NCI-H2196 treated with DMSO at 0.1 percent for 48 hours (cell line): ENCODE measurements at regions not wholly inside any gene's neighbourhood (a gene's known extent, or its start where the extent isn't known, plus 50 kb on each side); places are given as distances from the start of the nearest gene placed in this dataset.

Experiments used
- DNase-seq: peaks from one replicate; lab custom pipeline; 2025; ENCODE audit not compliant: unreplicated experiment; lab: John Stamatoyannopoulos, UW

DNA sequence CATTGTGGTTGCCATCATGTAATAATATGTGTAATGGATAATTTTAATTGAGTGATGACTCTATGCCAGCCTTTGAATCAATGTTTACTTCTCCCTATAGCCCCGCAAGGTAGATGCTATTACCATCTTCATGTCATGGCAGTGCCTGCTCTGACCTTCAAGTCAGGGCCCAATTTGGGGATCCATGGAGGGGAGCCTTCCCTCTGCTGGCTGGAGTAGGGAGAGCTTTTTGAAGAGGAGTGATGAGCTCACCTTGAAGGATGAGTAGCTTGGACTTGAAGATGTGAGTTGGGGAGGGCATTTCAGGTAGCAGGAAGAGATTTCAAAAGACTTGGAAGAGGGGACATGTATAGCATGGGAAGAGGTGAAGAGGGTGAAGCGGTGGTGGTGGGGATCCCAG, 189.2 kb downstream of the FOXD2 start:
- DNase-seq = no peak

DNA sequence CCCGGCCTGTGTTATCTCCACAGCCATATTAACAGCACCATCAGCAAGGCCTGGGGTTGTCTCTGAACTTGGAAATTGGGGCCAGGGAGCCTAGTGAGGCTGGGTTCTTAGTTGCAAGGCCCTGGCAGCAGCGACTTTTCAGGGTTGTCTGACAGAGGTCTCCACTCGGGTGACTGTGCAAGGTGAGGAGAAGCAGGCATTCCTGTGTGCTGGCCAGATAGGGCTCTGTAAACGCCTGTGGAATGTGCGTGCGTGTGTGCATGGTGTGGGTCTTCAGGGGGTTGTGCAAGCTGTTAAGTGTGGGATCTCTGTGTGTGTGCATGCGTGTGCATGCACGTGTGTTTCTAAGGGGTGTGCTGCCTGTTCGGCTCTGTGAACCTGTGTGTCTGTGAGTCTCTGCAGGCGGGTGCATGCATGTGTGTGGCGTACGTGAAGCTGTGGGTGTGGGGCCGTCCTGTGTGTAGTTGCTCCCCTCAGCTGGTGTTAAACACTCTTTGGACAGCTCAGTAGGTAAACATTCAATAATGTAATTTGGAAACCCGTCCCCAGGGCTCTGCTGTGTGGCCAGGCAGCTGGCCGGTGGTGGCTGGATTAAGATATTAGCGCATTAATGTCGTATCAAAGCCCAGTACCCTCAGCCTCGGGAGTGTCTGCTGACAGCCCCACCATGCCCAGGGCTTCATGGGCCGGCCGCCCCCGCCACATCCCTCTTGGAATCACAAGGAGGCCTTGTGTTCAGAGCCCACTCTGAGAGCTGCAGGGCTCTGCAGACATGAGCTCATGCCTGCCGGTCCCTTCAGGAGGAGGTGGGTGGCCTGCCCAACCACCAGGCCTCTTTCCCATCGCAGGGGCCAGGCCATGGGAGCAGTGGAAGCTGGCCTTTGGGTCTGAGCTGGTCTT, 189.9 kb downstream of the FOXD2 start:
- no peak for DNase-seq

DNA sequence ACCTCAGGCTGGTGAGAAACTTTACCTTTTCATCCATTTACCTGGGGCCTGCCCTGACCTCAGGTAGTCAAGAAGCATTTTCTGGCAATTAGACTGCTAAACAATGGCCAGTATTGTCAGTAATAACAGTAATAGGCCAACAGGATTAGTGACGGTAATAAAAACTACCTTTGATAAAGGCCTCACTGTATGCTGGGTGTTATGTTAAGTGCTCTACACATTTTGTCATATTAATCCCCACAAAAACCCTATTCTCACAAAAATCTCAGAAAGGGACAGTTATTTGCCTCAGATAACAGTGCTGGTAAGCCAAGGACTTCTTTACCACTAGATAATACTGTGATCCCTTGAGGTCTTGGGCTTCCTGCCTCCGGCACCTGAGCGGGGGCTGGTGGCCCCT, 191.4 kb downstream of the FOXD2 start:
- DNase-seq = no peak

DNA sequence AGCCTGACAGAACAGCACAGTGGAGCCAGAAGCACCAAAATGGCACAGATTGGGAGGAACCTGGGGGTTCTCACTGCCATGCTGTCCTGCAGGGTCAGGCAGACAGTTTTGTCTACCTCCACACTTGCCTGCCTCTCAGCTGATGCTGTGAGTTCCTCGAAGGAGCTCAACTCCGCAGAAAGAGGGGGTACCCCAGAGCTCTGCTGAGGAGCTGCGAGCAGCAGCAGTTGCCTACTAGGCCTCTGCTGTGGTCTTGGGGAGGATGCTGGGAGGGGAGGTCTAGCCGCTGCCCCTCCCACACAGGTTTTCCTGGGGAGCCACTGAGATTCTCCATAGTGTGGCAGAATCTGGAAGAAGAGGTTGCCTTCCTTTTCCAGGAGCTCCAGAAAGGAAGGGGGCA, 192.5 kb downstream of the FOXD2 start:
- no peak for DNase-seq

DNA sequence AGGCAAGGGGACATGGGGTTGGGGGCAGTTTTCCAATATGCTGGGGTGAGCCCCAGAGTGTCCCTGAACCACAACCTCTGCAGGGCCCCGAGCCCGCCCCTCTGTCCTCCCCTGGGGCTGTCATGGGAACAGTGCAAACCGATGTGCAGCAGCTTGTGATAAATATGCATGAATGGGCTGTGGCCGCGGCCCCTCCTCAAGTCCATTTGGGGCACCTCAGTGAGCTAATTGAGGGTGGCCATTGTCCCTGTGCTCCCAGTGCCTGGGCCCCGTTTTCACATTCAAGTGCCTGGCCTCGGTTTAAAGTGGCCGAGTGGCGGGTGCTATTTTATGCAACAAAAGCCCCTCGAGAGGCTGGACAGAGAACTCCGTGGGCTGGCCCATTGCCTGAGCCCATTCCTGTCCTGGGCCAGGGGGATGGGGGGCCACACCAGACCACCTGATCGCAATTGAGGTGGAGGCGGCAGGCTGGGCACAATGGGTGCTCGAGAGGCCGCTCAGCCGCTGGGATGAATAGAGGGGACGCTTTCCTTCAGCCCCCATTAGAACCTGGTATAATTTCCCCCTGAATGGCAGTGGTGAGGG, 193.7 kb downstream of the FOXD2 start:
- DNase-seq = no peak

DNA sequence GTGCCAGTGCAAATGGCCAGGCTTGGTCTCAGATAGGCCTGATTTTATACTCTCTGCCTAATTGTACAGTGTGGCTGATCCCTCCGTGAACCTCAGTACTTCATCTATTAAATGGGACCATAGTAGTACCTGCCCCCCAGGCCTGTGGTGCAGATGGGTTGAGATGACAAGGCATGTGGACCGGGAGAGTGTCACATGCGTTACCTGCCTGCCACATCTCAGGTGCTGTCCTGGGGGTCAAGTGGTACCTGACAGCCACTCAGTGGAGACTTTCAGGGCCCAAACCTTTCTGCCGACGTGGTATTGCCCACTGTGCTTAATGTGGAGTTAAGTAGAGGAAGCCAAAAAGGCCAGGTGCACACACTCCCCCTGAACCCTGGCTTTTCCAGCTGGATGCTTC, 197.3 kb downstream of the FOXD2 start:
- DNase-seq = no peak

DNA sequence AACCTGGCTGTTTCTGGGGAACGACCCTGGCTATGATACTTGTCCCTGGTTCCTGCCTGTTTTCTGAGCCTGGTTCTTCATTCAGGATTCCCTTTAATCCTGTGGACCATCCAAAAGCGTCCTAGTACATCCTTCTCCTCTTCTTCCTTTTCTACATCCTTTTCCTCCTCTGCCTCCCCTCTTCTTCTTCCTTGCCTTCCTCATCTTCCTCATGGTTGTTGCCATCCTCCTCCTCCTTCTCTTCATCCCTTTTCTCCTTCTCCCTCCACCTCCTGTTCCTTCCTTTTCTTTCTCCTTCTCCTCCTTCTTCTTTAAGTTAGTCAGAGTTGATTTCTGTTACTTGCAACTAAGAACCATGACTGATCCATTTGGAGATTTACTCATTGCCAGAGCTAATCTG, 197.8 kb downstream of the FOXD2 start:
- DNase-seq = no peak

DNA sequence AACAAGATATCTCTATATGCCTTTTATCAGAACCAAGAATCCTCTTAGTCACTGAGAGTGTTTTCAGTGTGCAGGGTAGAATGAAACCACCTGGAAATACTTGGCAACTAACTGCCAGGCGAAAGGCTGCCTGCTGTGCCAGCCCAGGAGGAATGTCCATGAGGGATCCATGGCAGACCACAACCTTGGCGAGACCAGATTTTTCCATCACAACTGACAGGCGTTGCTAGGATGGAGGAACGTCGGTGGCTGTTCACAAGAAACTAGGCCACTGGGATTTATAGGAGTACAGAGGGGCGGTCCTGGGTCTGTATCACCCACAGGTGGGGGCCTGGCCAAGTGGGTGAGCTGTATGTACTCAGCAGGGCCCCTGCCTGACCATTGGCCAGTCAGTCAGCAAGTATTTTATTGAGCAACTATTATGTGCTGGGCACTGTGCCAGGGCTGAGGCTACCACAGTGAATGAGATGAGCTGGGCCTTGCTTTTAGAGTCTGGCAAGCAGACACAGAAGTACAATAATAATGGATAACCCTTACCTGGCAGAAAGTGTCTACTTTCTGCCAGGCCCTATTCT, 199.4 kb downstream of the FOXD2 start:
- no peak for DNase-seq

DNA sequence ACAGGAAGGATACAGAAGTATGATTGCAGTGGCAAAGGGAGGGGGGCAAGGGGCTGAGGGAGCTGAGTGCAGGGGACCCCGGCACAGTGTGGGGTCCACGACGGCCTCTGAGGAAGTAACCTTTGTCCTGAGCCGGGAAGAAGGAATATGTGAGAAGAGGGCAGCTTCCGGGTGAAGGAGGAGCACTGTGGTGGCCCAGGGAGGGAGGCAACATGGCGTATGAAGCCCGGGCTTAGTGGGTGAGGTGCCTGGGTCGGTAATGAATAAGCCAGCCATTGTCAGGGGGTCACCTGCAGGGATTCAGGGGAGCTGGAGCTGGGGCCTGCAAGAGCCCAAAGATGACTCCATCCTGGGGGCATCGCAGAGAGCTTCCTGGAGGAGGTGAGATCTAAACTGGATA, 200.4 kb downstream of the FOXD2 start:
- no peak for DNase-seq

DNA sequence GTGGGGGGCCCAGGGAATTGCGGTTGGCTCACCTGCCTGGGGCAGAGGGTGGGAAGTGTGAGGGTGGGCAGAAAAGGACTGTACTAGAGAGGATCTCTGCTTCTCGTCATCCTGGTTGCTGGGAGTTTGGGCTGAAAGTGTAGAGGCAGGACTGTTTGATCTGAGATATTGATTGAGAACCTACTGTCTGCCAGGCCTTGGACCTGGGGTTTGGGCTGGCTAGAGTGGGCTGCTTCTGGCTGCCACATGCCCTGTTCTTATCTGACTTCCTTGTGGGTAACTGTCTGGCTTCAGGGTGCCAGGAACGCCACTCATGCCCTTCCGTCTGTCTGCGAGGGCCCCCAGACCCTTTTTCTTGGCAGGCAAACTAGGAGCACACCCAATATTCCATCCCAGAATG, 200.9 kb downstream of the FOXD2 start:
- DNase-seq = no peak

DNA sequence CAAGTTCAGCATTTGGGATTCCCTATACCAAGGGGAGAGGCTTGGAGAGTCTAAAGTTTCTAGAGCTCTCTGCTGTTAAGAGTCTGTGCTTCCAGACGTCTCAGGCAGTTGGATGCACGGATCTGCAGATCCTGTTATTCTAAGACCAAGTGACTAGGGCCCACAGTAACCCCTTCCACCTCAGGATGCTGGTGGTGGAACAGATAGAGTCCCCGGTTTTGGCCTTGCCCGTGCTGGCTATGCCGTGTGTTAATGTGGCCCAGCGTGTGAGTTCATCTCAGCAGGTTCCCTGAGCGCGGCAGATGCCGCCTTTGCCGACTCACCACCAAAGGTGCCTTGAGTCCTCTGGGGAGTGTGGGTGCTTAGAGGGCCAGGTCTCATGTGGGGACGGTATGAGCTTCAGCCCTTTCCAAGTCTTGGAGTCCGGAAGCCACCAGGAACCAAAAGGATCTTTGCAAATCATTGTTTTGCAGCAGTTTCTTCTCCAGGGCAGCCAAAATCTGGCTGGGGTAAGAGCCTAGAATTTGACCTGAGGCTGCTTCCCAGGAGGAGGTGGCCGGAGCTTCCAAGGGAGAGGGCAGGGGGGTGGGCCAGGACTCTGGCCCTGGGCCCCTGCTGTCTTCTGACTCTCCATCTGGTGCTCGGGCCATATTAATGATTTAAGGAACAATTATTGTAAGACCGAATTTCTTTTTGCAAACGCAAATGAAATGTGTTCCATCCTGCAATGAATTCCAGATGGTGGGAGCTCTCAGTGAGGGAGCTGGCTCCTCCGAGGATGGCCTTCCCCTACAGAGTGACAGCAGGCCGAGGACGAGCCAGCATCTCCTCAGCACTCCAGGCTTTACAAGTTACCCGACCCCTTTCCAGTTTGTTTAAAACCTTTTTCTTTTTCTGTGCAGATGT, 205.7 kb downstream of the FOXD2 start:
- DNase-seq = no peak

DNA sequence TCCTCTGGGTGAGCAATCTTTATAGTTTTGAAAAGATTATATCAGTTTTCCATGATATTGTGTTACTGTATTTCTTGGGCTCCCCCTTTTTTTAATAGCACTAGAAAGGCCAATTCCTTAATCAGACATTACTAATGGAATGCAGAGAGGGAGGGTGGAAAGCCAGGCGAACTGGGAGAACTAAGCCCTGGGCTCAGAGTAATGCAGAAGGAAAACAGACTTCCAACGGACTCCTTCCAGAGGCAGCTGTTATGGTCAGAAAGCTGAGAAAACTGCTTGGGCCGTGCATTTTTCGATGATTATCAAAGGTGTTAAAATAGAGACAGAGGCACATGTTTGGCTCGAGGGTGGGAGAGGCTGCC, 206.3 kb downstream of the FOXD2 start:
- DNase-seq = no peak

DNA sequence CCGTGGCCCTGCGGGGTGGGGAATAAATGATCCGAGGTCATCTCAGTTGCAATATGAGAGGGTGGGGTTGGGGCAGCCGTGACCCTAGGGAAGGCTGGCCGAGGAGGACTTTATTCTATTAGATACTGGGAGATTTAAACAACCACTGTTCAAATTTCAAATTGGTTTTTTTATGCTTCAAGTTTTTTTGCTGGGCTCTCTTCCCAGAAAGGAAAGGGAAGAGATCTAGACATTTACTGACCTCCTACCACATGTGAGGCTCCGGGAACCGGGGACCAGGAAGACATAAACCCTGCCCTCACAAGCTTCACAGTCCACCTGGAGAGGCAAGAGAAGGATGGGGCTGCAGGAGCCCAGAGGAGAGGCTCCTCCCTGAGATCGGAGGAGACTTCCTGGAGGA, 207.3 kb downstream of the FOXD2 start:
- no peak for DNase-seq

DNA sequence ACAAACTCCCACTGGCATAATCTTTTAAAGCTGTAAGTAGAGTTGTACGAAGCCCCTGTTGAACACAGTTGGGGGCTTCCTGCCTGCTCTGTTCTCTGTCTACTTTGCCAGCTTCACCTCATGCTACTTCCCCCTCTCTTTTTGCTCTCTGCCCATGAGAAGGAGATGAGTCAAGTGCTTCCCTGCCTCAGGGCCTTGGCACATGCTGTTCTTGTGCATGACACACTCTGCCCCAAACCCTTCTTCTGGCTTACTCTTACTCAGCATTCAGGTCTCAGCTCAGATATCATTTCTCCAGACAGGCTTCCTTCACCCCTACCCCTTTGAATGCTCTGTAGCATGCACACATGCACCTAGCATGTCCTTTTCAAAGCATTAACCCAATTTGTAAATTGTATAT, 208.8 kb downstream of the FOXD2 start:
- no peak for DNase-seq

DNA sequence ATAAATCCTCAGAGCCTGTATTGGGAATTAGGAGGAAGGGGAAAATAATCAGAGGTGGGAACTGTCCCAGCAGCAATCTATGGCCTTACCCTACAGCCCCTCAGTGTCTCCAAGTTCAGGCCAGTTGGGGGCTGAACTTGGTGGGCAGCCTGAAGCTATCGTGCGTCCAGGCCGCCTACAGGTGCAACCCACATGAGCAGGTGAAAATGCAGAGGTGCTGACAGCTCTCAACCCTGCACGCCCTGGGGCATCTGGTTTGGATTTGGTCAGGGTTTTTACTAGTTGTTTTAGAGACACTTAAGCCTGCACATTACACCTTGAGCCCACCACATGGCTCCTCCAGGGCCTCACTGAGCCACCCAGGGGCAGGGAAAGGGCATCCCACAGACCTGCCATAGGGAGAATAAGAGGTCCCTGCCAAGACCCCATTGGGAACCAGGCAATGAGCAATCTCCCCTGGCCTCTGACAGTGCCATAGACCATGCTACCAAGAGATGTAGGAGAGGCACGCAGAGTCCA, 209.5 kb downstream of the FOXD2 start:
- no peak for DNase-seq

DNA sequence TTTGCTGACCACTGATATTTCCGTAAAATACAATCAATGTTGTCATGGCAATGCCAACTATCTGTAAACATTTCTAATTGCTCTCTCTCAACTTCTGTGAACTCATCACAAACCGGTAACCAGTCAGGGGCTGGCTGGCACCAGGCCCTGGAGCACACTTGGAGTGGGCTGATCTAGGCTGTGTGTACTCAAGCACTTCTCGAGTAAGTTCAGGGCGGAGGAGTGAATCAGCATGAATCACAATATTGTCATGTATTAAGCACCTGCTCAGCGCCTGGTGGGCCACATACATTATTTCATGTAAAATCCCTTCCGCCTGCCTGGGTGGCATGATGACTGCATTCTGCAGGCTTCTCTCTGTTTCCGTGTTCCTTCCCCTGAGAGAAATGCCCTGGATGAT, 212.4 kb downstream of the FOXD2 start:
- DNase-seq = peak; percentile 52

DNA sequence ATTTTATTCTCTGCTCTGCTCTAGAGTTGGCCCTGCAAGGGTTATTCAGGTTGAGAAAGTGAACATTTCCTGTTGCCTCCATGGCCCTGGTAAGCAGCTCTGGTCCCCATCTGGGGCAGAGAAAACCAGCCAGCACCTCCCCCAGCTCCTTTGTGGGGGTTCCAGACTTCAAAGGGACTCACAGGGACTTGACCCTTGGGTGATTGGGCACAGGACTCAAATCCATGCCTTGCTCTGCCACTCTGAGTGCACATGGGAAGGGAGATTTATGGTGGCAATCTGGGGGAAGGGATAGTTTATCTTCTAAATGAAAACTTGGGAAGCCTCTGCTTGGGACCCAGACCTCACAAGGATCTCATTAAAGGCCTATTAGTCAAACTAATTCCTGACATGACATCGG, 212.8 kb downstream of the FOXD2 start:
- no peak for DNase-seq

DNA sequence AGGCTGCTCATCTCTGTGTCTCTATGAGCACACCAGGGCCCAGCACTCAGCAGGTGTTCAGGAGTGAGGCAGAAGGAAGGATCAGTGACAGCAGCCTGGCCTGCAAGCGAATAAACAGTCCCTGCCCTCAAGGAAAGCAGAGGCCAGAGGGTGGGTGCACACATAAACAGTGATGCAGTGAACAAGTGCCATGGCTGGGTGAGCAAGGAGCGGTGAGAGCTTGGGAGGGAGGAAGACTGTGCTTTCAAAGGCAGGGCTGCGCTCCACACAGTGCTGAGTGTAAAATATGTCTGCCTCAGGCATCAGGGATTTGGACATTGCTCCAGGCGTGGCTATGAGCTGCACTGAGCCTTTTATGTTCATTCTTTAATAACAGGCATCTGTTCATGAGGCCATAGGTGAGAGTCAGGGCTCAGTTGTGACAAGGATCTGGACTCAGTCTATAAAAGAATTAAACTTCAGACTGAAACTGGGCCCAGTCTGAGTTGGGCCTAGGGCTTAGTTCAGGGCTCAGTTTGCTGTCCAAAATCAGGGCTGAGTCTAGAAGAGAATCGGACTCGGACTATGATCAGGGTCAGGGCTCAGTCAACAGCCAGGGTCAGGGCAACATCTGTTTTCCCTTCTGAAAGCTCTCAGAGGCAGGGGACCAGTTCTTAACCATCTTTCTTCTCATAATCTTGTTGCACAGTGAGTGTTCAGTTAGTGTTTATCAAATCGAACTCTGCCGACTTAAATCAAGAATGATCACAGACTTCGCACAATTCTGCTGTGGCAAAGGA, 213.7 kb downstream of the FOXD2 start:
- DNase-seq = no peak

DNA sequence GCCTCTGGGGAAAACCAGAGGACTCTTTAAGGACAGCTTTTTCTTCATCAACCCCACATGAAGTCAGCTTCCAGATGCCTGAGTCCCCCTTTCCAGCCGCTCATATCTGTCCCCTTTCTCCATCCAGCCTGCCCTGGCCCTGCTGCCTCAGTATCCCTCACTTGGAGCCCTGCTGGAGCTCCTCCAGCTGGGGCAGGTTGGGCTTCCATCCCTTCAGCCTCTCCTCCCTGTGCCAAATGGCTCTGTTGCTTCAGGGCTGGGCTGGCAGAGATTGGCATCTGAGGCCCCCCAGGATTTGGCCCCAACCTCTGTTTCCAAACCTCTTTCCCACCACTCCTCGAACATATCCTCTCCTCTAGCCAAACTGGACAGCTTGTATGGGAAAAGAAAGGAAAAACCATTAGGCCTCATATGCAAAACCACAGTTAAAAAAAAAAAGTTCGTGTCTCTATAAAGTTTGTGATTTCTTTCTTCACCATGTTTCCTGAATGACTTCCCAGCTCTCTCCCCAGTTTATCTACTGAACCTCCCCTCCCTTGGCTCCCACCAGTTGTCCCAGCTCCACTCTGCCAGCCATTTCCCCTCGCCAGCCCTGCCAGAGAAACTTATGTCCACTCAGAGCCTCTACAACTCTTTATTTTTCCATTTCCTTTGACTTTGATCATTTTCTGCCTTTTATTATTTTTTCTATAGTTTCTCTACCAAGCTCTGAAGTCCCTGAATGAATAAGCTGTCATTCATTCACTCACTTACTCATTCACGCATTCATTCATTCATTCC, 217.9 kb downstream of the FOXD2 start:
- no peak for DNase-seq
